ENCODE measurements at regions not wholly inside any gene's neighbourhood (a gene's known extent, or its start where the extent isn't known, plus 50 kb on each side); places are given as distances from the start of the nearest gene placed in this dataset.

- Histone ChIP-seq H2BK20ac (ENCODE audit: low read length) (no peak overlapping the region), H2BK120ac (replicated peaks; ENCODE audit: low read depth, low read length) (no peak overlapping the region), H3K14ac (ENCODE audit: insufficient read length) (no peak overlapping the region), H4K91ac (replicated peaks; ENCODE audit: insufficient read length, low read length) (no peak overlapping the region), H2BK5ac (ENCODE audit: low read depth, low read length) (no peak overlapping the region), H3K27ac (ENCODE audit: low read depth, low read length) (no peak overlapping the region), H2AK5ac (ENCODE audit: low read depth, low read length) (no peak overlapping the region), H3K4me3 (ENCODE audit: extremely low read depth in 1 of 4, insufficient read depth in 2 of 4, low read depth in 3 of 4, low read length in 4 of 4) (no peak overlapping the region), H2AFZ (ENCODE audit: low read length) (no peak overlapping the region), H3K27me3 (replicated peaks in 1 of 4; ENCODE audit: control insufficient read depth in 3 of 4, extremely low read depth in 1 of 4, insufficient read depth in 3 of 4, low read length in 3 of 4) (no peaks in the 10 kb centered on the region), H3K18ac (ENCODE audit: extremely low read depth, low read length) (no peak overlapping the region), H3K79me1 (ENCODE audit: low read depth, low read length) (no peaks in the 10 kb centered on the region; the same call in 1 of the 2 replicates), H2BK15ac (ENCODE audit: low read length) (no peak overlapping the region), H3K79me2 (ENCODE audit: control insufficient read depth in 1 of 2, insufficient read depth in 2 of 2, low read length in 2 of 2) (no peaks in the 10 kb centered on the region), H2BK12ac (ENCODE audit: low read depth, low read length) (no peak overlapping the region), H3K23ac (ENCODE audit: insufficient read length) (no peak overlapping the region), H3K4me2 (ENCODE audit: insufficient read depth in 1 of 2, low read depth in 2 of 2, low read length in 2 of 2) (no peak overlapping the region), H4K20me1 (replicated peaks in 1 of 2; ENCODE audit: control insufficient read depth in 1 of 2, insufficient read depth in 2 of 2, low read length in 2 of 2) (no peaks in the 10 kb centered on the region), H3K56ac (replicated peaks; ENCODE audit: insufficient read length, low read depth, low read length) (no peak overlapping the region), H3K9me3 (ENCODE audit: insufficient read depth in 2 of 2, low read depth in 1 of 2, low read length in 1 of 2) (no peaks in the 10 kb centered on the region), H3K9ac (replicated peaks in 1 of 4; ENCODE audit: extremely low read depth in 1 of 4, low read depth in 3 of 4, low read length in 3 of 4) (no peak overlapping the region), H4K5ac (ENCODE audit: insufficient read length, low read depth, low read length) (no peak overlapping the region), H3K4me1 (replicated peaks in 1 of 4; ENCODE audit: control insufficient read depth in 3 of 4, insufficient read depth in 4 of 4, low read length in 3 of 4) (no peaks in the 10 kb centered on the region), H3K4ac (replicated peaks; ENCODE audit: insufficient read length, low read depth, low read length) (no peak overlapping the region), H3K36me3 (ENCODE audit: control insufficient read depth in 2 of 4, insufficient read depth in 4 of 4, low read length in 3 of 4) (no peaks in the 10 kb centered on the region), H3K23me2 (ENCODE audit: low read depth, low read length) (no peaks in the 10 kb centered on the region), H4K8ac (ENCODE audit: extremely low read depth, insufficient read depth, low read length) (no peak overlapping the region)
- CTCF ChIA-PET (ENCODE audit: partially characterized antibody) = interaction anchor here (1.1 to 1.3 kb wide), 2 partner anchors 66 to 67 kb away, joined by 3 read pairs; no protein-coding TSS in a partner anchor
- TF ChIP-seq SUZ12 (IDR thresholded peaks at IDR 0.05; ENCODE audit: low read length) (no peak), RBBP5 (IDR thresholded peaks at IDR 0.05; ENCODE audit: borderline replicate concordance, low read depth, low read length) (no peak), SAP30 (IDR thresholded peaks at IDR 0.05; ENCODE audit: insufficient read depth, insufficient replicate concordance, low read length) (no peak), ATF3 (IDR thresholded peaks at IDR 0.05; ENCODE audit: insufficient read depth, low read depth, low read length) (no peak), TEAD4 (IDR thresholded peaks at IDR 0.05; ENCODE audit: low read depth, low read length) (no peak), ZNF274 (IDR thresholded peaks at IDR 0.05; ENCODE audit: borderline replicate concordance, extremely low read depth, low read length) (no peak), CHD1 (IDR thresholded peaks at IDR 0.05; ENCODE audit: low read depth, low read length) (no peak), BRCA1 (IDR thresholded peaks at IDR 0.05; ENCODE audit: low read depth, low read length) (no peak), TBP (IDR thresholded peaks at IDR 0.05; ENCODE audit: low read depth, low read length) (no peak), TAF7 (optimal IDR thresholded peaks at IDR 0.05; ENCODE audit: borderline replicate concordance, low read depth, low read length) (no peak), SRF (IDR thresholded peaks at IDR 0.05; ENCODE audit: low read depth, low read length) (no peak), EZH2 (IDR thresholded peaks at IDR 0.05; ENCODE audit: low read depth, low read length, severe bottlenecking) (no peak), BACH1 (IDR thresholded peaks at IDR 0.05; ENCODE audit: low read length) (no peak)
- WGBS, 2 experiments (ENCODE audit: extremely low coverage in 1 of 2, insufficient coverage in 1 of 2, insufficient read length in 1 of 2, insufficient replicate concordance in 2 of 2, low coverage in 1 of 2, low lambda C conversion rate in 2 of 2, missing lambda C conversion rate in 1 of 2) = 75% methylated on average over 1 of the region's 1 CpG; no CpG with 5 or more reads in 1 of the 2 experiments
- POLR2A ChIA-PET (ENCODE audit: partially characterized antibody) = no interaction called here
- DNase-seq (ENCODE audit: low read depth in 1 of 2, low spot score in 2 of 2) (no peak), FAIRE-seq (no peak)
Measured at GRCh38 chr11:34773826-34774225, 142.4 kb downstream of the APIP start.

All from H1 (cell line).